UCSD-AML1 (cell line): ENCODE measurements at regions not wholly inside any gene's neighbourhood (a gene's known extent, or its start where the extent isn't known, plus 50 kb on each side); places are given as distances from the start of the nearest gene placed in this dataset.

Source experiments
- DNase-seq: peaks from one replicate; lab custom pipeline; 2025; ENCODE audit not compliant: unreplicated experiment; lab: John Stamatoyannopoulos, UW

GRCh38 chr3:56870436-56870835 lies 68.7 kb upstream of the ARHGEF3 start:
- no peak for DNase-seq

GRCh38 chr3:56869157-56869889 lies 67.6 kb upstream of the ARHGEF3 start:
- DNase-seq = no peak

GRCh38 chr3:56868706-56869105 lies 67.0 kb upstream of the ARHGEF3 start:
- DNase-seq = no peak

GRCh38 chr3:56867671-56868070 lies 65.9 kb upstream of the ARHGEF3 start:
- peak; percentile 27 for DNase-seq

GRCh38 chr3:56864918-56865524 lies 63.3 kb upstream of the ARHGEF3 start:
- no peak for DNase-seq

GRCh38 chr3:56864090-56864489 lies 62.3 kb upstream of the ARHGEF3 start:
- DNase-seq = no peak

GRCh38 chr3:56862352-56863062 lies 60.8 kb upstream of the ARHGEF3 start:
- no peak for DNase-seq

GRCh38 chr3:56861511-56861910 lies 59.8 kb upstream of the ARHGEF3 start:
- DNase-seq = no peak

- DNase-seq = no peak
Observed at GRCh38 chr3:56860939-56861338, 59.2 kb upstream of the ARHGEF3 start.

- DNase-seq = no peak
Observed at GRCh38 chr3:56860351-56860750, 58.6 kb upstream of the ARHGEF3 start.

GRCh38 chr3:56858331-56858730 lies 56.6 kb upstream of the ARHGEF3 start:
- DNase-seq = no peak

GRCh38 chr3:56857178-56857577 lies 55.4 kb upstream of the ARHGEF3 start:
- DNase-seq = no peak

- DNase-seq = no peak
Observed at GRCh38 chr3:56856752-56857151, 55.0 kb upstream of the ARHGEF3 start.

- peak; percentile 68 for DNase-seq
Observed at GRCh38 chr3:56855856-56856512, 54.2 kb upstream of the ARHGEF3 start.

GRCh38 chr3:56854856-56855611 lies 53.3 kb upstream of the ARHGEF3 start:
- DNase-seq = no peak

- DNase-seq = no peak
Observed at GRCh38 chr3:56851966-56852884, 50.5 kb upstream of the ARHGEF3 start.
